ENCODE measurements at regions not wholly inside any gene's neighbourhood (a gene's known extent, or its start where the extent isn't known, plus 50 kb on each side); places are given as distances from the start of the nearest gene placed in this dataset.

- no peaks in the 10 kb centered on the region for H3K36me3 ChIP-seq (ENCODE audit: control insufficient read depth, insufficient read depth, low read length)
- CTCF ChIA-PET: no interaction called here
- Mint-ChIP-seq H3K27ac (ENCODE audit: unreplicated experiment) (no peak overlapping the region), H3K27me3 (ENCODE audit: insufficient read depth, unreplicated experiment) (no peaks in the 10 kb centered on the region), H3K9me3 (ENCODE audit: unreplicated experiment) (peaks cover 10% of the 10 kb centered on the region), H3K36me3 (ENCODE audit: insufficient read depth, unreplicated experiment) (no peaks in the 10 kb centered on the region), H3K4me3 (ENCODE audit: unreplicated experiment) (no peak overlapping the region), H3K4me1 (ENCODE audit: low read depth, unreplicated experiment) (no peaks in the 10 kb centered on the region)
- no peak for DNase-seq
- POLR2A ChIA-PET: no interaction called here
- no peak overlapping the region for H3K4me3 ChIP-seq (ENCODE audit: low read depth, low read length)
- no peaks in the 10 kb centered on the region for H3K9me3 ChIP-seq
- intact Hi-C loops (cut with micrococcal nuclease; ENCODE audit: unreplicated experiment): no loop called here
- no peak for TF ChIP-seq CTCF (IDR thresholded peaks at IDR 0.05; ENCODE audit: insufficient read depth in 1 of 2, low read depth in 1 of 2, low read length in 1 of 2, severe bottlenecking in 1 of 2, unreplicated experiment in 1 of 2)
- BruUV-seq (replicated peaks): no TSS peak
- no peaks in the 10 kb centered on the region for H3K4me1 ChIP-seq
- no peaks in the 10 kb centered on the region for H3K27me3 ChIP-seq (replicated peaks; ENCODE audit: control insufficient read depth, insufficient read depth, low read length)
Measured at GRCh38 chr4:129672941-129673340, 577.0 kb downstream of the C4orf33 start.

GRCh38 chr4:129675036-129675435, 579.1 kb downstream of the C4orf33 start:
- Mint-ChIP-seq H3K27ac (ENCODE audit: unreplicated experiment) (no peak overlapping the region), H3K9me3 (ENCODE audit: unreplicated experiment) (peaks cover 10% of the 10 kb centered on the region), H3K4me1 (ENCODE audit: low read depth, unreplicated experiment) (no peaks in the 10 kb centered on the region), H3K36me3 (ENCODE audit: insufficient read depth, unreplicated experiment) (no peaks in the 10 kb centered on the region), H3K27me3 (ENCODE audit: insufficient read depth, unreplicated experiment) (no peaks in the 10 kb centered on the region), H3K4me3 (ENCODE audit: unreplicated experiment) (no peak overlapping the region)
- ChIA-PET POLR2A (no interaction called here), CTCF (no interaction called here)
- no peaks in the 10 kb centered on the region for H3K27me3 ChIP-seq (replicated peaks; ENCODE audit: control insufficient read depth, insufficient read depth, low read length)
- no TSS peak for BruUV-seq (replicated peaks)
- H3K4me3 ChIP-seq (ENCODE audit: low read depth, low read length): no peak overlapping the region
- H3K9me3 ChIP-seq: no peaks in the 10 kb centered on the region
- no peak for TF ChIP-seq CTCF (IDR thresholded peaks at IDR 0.05; ENCODE audit: insufficient read depth in 1 of 2, low read depth in 1 of 2, low read length in 1 of 2, severe bottlenecking in 1 of 2, unreplicated experiment in 1 of 2)
- intact Hi-C loops (cut with micrococcal nuclease; ENCODE audit: unreplicated experiment): no loop called here
- H3K4me1 ChIP-seq: no peaks in the 10 kb centered on the region
- no peaks in the 10 kb centered on the region for H3K36me3 ChIP-seq (ENCODE audit: control insufficient read depth, insufficient read depth, low read length)
- no peak for DNase-seq

- H3K27me3 ChIP-seq (replicated peaks; ENCODE audit: control insufficient read depth, insufficient read depth, low read length): no peaks in the 10 kb centered on the region
- DNase-seq: no peak
- Mint-ChIP-seq H3K4me1 (ENCODE audit: low read depth, unreplicated experiment) (no peaks in the 10 kb centered on the region), H3K36me3 (ENCODE audit: insufficient read depth, unreplicated experiment) (no peaks in the 10 kb centered on the region), H3K27ac (ENCODE audit: unreplicated experiment) (no peak overlapping the region), H3K4me3 (ENCODE audit: unreplicated experiment) (no peak overlapping the region), H3K27me3 (ENCODE audit: insufficient read depth, unreplicated experiment) (no peaks in the 10 kb centered on the region), H3K9me3 (ENCODE audit: unreplicated experiment) (peaks cover 10% of the 10 kb centered on the region)
- no TSS peak for BruUV-seq (replicated peaks)
- POLR2A ChIA-PET: no interaction called here
- H3K36me3 ChIP-seq (ENCODE audit: control insufficient read depth, insufficient read depth, low read length): no peaks in the 10 kb centered on the region
- H3K9me3 ChIP-seq: no peaks in the 10 kb centered on the region
- H3K4me3 ChIP-seq (ENCODE audit: low read depth, low read length): no peak overlapping the region
- intact Hi-C loops (cut with micrococcal nuclease; ENCODE audit: unreplicated experiment): no loop called here
- H3K4me1 ChIP-seq: no peaks in the 10 kb centered on the region
- CTCF ChIA-PET: no interaction called here
- TF ChIP-seq CTCF (IDR thresholded peaks at IDR 0.05; ENCODE audit: insufficient read depth in 1 of 2, low read depth in 1 of 2, low read length in 1 of 2, severe bottlenecking in 1 of 2, unreplicated experiment in 1 of 2): no peak
Measured at GRCh38 chr4:129676934-129677333, 581.0 kb downstream of the C4orf33 start.

Measured in Caco-2 (cell line).